ENCODE measurements at regions not wholly inside any gene's neighbourhood (a gene's known extent, or its start where the extent isn't known, plus 50 kb on each side); places are given as distances from the start of the nearest gene placed in this dataset.

DNA sequence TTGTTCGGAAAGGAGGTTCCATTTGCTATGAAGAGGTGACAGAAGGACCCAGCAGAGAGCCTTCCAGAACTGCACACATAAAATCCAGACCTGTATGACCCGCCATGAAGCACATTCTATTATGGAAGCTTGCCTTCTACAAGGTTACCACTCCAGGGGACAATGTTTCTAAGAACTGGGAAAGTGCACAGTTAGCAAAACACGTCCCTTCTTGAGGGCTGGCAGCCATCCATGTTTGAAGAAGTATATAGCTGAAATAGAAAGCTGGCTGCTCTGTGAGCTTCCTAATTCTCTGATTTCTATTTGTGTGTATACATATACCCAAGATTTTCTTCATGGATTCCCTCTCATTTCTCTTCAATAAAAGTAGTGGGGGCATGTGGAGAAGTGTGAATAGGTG is 74.6 kb downstream of the CNTN3 start:
- H3K4me3 ChIP-seq (ENCODE audit: low read length): no peak overlapping the region
- TF ChIP-seq, protein P1, sequence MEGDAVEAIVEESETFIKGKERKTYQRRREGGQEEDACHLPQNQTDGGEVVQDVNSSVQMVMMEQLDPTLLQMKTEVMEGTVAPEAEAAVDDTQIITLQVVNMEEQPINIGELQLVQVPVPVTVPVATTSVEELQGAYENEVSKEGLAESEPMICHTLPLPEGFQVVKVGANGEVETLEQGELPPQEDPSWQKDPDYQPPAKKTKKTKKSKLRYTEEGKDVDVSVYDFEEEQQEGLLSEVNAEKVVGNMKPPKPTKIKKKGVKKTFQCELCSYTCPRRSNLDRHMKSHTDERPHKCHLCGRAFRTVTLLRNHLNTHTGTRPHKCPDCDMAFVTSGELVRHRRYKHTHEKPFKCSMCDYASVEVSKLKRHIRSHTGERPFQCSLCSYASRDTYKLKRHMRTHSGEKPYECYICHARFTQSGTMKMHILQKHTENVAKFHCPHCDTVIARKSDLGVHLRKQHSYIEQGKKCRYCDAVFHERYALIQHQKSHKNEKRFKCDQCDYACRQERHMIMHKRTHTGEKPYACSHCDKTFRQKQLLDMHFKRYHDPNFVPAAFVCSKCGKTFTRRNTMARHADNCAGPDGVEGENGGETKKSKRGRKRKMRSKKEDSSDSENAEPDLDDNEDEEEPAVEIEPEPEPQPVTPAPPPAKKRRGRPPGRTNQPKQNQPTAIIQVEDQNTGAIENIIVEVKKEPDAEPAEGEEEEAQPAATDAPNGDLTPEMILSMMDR (IDR thresholded peaks at IDR 0.05; ENCODE audit: insufficient read depth, low read depth, low read length, missing control alignments): no peak
- DNase-seq (ENCODE audit: low read depth): no peak

DNA sequence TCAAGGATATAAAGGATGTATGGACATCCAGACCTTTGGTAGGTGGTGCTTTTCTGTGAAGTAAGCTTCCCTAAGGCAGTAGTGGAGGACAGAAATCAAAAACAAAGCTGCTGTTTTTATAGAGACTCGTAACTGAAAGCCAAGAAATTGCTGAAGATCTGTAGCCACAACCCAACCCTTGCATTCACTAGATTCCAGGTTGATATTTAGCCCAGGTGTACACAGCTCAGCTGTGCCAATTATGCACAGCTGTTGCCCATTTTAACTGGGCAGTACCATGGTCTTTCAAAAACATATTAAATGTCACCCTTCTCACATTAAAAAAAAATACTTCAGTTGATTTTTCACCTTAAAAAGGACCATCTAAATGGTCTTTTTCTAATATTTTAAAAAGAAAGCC is 75.8 kb downstream of the CNTN3 start:
- TF ChIP-seq, protein P1 (IDR thresholded peaks at IDR 0.05; ENCODE audit: insufficient read depth, low read depth, low read length, missing control alignments): no peak
- no peak for DNase-seq (ENCODE audit: low read depth)
- H3K4me3 ChIP-seq (ENCODE audit: low read length): no peak overlapping the region

DNA sequence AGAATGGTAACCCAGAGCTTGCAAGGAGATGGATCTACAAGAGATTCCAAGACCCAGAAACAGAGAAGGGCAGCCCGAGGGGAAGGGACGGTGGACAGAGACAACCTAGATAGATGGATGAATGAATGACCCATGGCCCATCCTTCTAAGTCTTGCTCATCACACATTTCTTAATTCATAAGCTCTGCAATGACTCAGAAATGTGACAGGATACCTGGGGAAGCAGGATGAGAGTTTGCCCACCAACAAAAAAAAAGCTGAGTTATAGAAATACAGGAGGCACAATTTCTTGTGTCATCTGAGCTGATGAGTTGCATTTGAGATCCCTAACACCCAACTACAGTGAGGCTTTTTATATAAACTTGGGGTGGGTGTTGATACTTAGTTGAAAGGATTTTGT is 76.6 kb downstream of the CNTN3 start:
- no peak for DNase-seq (ENCODE audit: low read depth)
- H3K4me3 ChIP-seq (ENCODE audit: low read length): no peak overlapping the region
- TF ChIP-seq, protein P1 (IDR thresholded peaks at IDR 0.05; ENCODE audit: insufficient read depth, low read depth, low read length, missing control alignments): no peak

DNA sequence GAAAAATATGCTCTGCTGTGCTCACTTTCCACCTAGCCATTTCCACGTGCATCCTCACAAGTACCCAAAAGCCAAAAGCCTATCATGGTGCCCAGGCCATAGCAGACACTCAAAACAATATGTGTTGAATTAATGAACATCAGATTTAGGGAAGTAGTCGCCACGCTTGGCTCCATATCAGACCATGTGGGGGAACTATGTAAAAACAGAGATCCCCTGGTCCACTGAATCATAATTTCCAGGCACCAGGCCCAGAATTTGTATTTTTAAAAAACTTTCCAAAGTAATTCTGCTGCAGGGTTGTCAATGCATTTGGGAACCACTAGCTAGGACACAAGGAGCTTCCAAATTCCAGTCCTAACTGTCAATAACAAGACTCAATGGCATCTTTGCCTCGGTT is 77.3 kb downstream of the CNTN3 start:
- TF ChIP-seq, protein P1 (IDR thresholded peaks at IDR 0.05; ENCODE audit: insufficient read depth, low read depth, low read length, missing control alignments): no peak
- H3K4me3 ChIP-seq (ENCODE audit: low read length): no peak overlapping the region
- no peak for DNase-seq (ENCODE audit: low read depth)

DNA sequence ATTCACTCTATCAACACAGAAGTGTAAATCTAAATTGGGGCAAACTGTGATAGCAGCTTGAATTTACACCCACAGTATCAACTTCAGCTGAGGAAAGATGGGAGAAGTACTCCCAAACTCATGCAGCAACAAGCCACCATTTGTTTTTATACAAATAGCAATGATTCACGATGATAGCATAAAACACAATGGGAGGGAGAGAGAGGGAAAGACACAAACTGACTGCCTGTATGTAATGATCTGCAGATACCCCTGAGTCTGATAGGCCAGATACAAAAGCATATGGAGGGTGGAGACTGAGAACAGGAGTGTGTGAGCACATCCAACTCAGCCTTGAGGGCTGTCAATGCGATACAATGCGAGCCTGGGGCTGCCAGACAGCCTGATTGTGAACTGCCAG is 79.2 kb downstream of the CNTN3 start:
- TF ChIP-seq, protein P1 (IDR thresholded peaks at IDR 0.05; ENCODE audit: insufficient read depth, low read depth, low read length, missing control alignments): no peak
- DNase-seq (ENCODE audit: low read depth): peak; percentile 27
- H3K4me3 ChIP-seq (ENCODE audit: low read length): no peak overlapping the region

DNA sequence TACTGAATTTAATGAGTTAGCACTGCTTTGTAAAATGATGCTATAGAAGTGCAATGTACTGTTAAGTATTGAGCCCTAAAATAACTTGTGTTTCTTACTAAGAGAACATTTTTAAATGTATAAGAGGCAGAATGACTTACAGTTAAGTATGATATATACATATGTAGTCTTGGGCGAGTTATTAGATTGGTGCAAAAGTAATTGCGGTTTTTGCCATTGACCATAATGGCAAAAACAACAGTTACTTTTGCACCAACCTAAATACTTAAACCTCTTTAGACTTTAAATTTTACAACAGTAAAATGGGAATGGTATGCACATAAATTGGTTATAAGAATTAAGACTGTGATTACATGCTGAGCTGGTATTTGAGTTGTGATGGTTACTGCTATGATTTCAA is 79.8 kb downstream of the CNTN3 start:
- TF ChIP-seq, protein P1 (IDR thresholded peaks at IDR 0.05; ENCODE audit: insufficient read depth, low read depth, low read length, missing control alignments): no peak
- DNase-seq (ENCODE audit: low read depth): no peak
- no peak overlapping the region for H3K4me3 ChIP-seq (ENCODE audit: low read length)

DNA sequence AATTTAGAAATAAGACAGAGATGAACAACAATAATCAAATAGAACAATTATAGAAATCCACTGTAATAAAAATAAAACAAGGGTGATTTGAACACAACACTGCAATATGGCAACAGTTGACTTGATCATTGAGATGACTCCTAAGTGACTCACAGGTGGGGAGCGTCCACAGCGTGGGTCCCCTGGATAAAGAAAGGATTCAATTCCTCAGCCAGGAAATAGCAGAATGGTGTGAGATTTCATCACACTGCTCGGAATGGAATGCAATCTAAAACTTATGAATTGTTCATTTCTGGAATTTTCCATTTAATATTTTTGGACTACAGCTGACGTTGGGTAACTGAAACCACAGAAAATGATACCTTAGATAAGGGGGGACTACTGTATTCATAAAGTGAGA is 82.0 kb downstream of the CNTN3 start:
- H3K4me3 ChIP-seq (ENCODE audit: low read length): no peak overlapping the region
- TF ChIP-seq, protein P1 (IDR thresholded peaks at IDR 0.05; ENCODE audit: insufficient read depth, low read depth, low read length, missing control alignments): no peak
- peak; percentile 75 for DNase-seq (ENCODE audit: low read depth)
